Stomach smooth muscle (tissue), 2 donors: ENCODE measurements at regions not wholly inside any gene's neighbourhood (a gene's known extent, or its start where the extent isn't known, plus 50 kb on each side); places are given as distances from the start of the nearest gene placed in this dataset.

ENCODE experiments used
- H3K27ac ChIP-seq: one replicate; pipeline ENCODE4 v1.7.0; 2013; ENCODE audit warnings: mild to moderate bottlenecking, low read length, inconsistent platforms
- H3K27me3 ChIP-seq, 2 donors: one replicate each; pipeline ENCODE4 v1.7.0; 2013; ENCODE audit warnings: low read length in 2 of 2; ENCODE audit not compliant: insufficient read depth in 2 of 2, control insufficient read depth in 1 of 2
- H3K36me3 ChIP-seq, 2 donors: one replicate each; pipeline ENCODE4 v1.7.0; 2013; ENCODE audit warnings: low read length in 2 of 2; ENCODE audit not compliant: control insufficient read depth in 2 of 2, insufficient read depth in 2 of 2
- H3K4me1 ChIP-seq: one replicate; pipeline ENCODE4 v1.7.0; 2013; ENCODE audit warnings: low read length; ENCODE audit not compliant: control insufficient read depth, insufficient read depth
- H3K4me3 ChIP-seq, 2 donors: one replicate each; pipeline ENCODE4 v1.7.0; 2013; ENCODE audit warnings: low read length in 2 of 2
- H3K9ac ChIP-seq, 2 donors: one replicate each; pipeline ENCODE4 v1.7.0; 2013; ENCODE audit warnings: low read length in 2 of 2, mild to moderate bottlenecking in 1 of 2
- H3K9me3 ChIP-seq, 2 donors: one replicate each; pipeline ENCODE4 v1.7.0; 2013; ENCODE audit warnings: low read length in 2 of 2; ENCODE audit not compliant: control insufficient read depth in 2 of 2
- donor health status: healthy.
- donor health status: Pancreatic carcinoma.

DNA sequence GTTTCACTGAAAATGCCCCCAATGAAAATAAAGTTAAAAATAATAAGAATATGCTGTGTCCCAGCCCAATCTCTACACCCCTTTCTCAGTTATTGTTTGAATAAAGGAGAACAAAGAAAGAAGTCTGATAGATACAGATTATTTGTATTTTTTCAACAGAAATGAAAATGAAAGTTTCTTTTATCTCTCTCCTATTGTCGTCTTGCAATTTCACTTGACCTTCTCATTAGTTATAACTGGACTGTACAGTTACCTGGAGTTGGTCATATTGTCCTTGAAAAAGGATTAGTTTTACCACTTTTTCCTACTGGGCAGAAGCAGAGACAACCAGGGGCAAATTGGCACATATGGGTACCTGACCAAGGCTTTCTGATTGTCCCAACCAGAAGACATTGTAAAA is 440.0 kb downstream of the PDCD6IP start:
- H3K4me1 ChIP-seq, result no peaks in the 10 kb centered on the region
- no peak overlapping the region for H3K9ac ChIP-seq
- no peak overlapping the region for H3K4me3 ChIP-seq
- H3K9me3 ChIP-seq, result no peaks in the 10 kb centered on the region
- no peaks in the 10 kb centered on the region for H3K27me3 ChIP-seq
- no peak overlapping the region for H3K27ac ChIP-seq
- no peaks in the 10 kb centered on the region for H3K36me3 ChIP-seq

DNA sequence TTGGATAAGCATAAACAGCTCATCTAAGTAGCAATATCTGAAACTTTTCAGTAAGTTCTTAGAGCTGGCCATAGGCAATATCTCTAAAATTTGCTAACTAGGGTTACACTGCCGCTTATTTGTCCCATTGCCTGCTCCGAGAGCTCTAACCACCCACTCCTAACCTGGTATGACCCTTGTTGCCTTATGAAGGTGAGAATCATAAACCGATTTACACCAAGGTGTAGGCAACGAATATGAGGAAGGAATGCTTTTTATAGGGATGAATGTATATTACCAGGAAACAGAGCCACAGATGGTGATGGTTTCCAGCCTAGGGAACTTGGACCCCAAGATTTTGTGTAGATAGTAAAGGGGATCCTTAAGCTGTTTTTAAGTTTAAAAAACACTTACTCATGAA is 440.9 kb downstream of the PDCD6IP start:
- Histone ChIP-seq H3K9ac (no peak overlapping the region), H3K9me3 (no peaks in the 10 kb centered on the region), H3K4me3 (no peak overlapping the region), H3K4me1 (no peaks in the 10 kb centered on the region), H3K27ac (no peak overlapping the region), H3K36me3 (no peaks in the 10 kb centered on the region), H3K27me3 (no peaks in the 10 kb centered on the region)

DNA sequence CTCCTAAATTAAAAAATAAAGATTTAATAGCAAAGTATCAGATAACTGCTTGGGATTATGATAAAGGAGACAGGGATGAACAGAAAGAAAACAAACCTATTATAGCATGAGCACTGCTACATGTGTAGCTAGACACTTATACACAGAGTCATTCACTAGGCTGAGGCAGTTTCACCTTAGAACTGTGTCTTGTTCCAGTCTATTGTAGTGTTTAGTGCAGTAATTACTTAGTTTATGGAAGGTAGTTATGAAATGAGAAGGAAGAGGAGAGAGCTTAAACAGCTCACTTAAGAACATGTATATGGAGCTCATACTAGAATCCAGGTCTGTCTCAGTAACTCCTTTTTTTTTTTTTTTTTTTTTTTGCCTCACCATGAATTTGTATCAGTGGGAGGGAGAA is 441.4 kb downstream of the PDCD6IP start:
- H3K9me3 ChIP-seq, result no peaks in the 10 kb centered on the region
- no peak overlapping the region for H3K4me3 ChIP-seq
- no peaks in the 10 kb centered on the region for H3K4me1 ChIP-seq

DNA sequence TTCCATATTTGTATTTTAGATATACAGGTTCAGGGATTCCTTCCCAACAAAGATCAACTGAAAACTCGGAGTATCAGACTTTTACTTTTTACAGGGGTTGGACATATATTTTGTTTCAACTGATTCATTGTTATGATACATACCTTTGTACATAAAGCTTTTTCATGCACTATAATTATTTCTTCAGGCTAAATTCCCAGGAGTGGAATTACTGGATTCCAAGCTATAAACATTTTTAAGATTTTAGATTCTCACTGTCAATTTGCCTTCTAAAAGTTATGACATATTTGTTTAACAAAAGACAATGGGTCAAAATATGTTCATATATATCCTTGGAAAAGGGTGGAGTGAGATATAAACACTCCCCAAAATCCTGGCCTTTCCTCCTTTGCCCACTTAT is 449.0 kb downstream of the PDCD6IP start:
- Histone ChIP-seq H3K27me3 (no peaks in the 10 kb centered on the region), H3K9ac (no peak overlapping the region), H3K9me3 (no peaks in the 10 kb centered on the region), H3K4me1 (no peaks in the 10 kb centered on the region), H3K36me3 (no peaks in the 10 kb centered on the region), H3K27ac (no peak overlapping the region), H3K4me3 (no peak overlapping the region)

More for the DNA sequence above, 441.4 kb downstream of the PDCD6IP start:
- no peak overlapping the region for H3K9ac ChIP-seq
- no peaks in the 10 kb centered on the region for H3K27me3 ChIP-seq
- no peaks in the 10 kb centered on the region for H3K36me3 ChIP-seq
- no peak overlapping the region for H3K27ac ChIP-seq

DNA sequence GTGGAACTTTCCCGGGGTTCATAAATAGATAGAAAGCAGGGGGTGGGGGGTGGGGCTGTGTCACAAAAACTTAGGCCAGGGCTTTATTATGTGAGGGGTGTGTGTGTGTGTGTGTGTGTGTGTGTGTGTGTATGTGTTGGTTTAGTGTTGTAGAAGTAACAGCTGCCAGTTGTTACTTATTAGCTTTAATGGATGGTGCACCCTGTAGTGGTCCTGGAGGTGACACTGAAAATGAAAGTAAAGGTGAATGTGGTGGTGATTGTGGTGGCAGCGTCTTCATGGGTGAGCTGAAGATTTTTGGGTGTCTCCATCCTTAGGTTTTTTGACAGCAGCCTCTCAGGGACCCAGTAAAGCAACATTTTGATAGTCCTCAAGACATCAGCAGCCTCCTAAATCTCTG is 449.9 kb downstream of the PDCD6IP start:
- Histone ChIP-seq H3K4me1 (no peaks in the 10 kb centered on the region), H3K27me3 (no peaks in the 10 kb centered on the region), H3K4me3 (no peak overlapping the region), H3K36me3 (no peaks in the 10 kb centered on the region), H3K27ac (no peak overlapping the region), H3K9ac (no peak overlapping the region), H3K9me3 (no peaks in the 10 kb centered on the region)

DNA sequence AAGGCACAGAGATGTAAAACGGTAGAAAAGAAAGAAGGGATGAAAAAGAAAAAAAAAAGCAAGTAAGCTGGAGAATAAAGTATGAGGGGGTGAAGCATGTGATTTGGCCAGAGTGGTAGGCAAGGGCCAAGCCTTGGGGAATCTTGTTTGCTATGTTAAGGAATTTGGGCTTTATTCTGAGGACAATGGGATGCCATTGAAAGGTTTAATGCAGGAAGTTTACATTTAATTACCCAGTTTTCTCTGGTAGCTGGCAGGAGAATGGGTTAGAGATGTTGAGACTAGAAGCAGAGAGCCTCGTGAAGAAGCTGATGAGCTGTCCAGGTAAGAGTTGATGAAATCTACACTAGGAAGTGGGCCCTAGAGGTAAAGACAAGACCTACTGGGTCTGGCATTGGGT is 455.9 kb downstream of the PDCD6IP start:
- Histone ChIP-seq H3K4me1 (no peaks in the 10 kb centered on the region), H3K27ac (no peak overlapping the region), H3K9me3 (no peaks in the 10 kb centered on the region), H3K9ac (no peak overlapping the region), H3K36me3 (no peaks in the 10 kb centered on the region), H3K27me3 (no peaks in the 10 kb centered on the region), H3K4me3 (no peak overlapping the region)

DNA sequence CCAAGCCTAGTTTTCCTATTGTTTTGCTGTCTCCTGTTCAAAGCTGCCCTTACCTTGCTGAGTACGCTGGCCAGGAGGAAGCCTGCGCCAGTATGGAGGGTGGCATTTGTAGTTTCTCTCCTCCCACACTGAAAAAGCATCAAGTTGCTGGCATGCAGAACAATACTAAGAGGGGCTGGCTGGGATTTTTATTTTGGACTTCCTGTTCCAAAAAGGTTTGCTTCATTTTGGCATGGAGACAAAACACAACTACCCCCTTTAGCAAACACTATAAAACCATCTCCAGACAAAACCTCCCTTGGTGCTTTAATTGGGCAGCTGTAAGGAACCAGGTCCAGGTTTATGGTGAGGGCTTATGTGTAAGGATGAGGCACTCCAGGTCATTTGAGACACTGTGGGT is 457.6 kb downstream of the PDCD6IP start:
- Histone ChIP-seq H3K9ac (no peak overlapping the region), H3K4me3 (no peak overlapping the region), H3K27ac (no peak overlapping the region), H3K27me3 (no peaks in the 10 kb centered on the region), H3K9me3 (no peaks in the 10 kb centered on the region), H3K4me1 (no peaks in the 10 kb centered on the region), H3K36me3 (no peaks in the 10 kb centered on the region)

DNA sequence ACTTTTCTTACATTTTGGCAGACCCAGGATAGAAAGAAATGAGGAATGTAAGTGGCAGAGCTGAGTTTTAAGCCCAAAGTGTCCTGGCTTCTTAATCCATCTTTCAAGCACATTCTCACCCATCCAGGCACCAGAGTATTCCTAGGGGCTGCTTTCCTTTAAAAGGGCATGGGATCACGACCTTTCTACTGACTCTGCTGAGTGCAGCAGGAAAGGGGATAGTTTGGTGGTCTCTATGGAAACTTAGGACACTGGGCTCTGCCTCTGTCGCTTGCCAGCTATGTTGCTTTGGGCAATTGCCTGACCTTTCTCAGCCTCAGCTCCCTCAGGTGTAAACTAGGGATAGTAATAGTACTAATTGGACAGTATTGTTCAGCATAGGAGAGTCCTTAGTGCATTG is 458.4 kb downstream of the PDCD6IP start:
- H3K36me3 ChIP-seq, result no peaks in the 10 kb centered on the region
- no peaks in the 10 kb centered on the region for H3K27me3 ChIP-seq
- H3K4me1 ChIP-seq, result no peaks in the 10 kb centered on the region
- H3K27ac ChIP-seq, result no peak overlapping the region
- no peak overlapping the region for H3K9ac ChIP-seq
- H3K9me3 ChIP-seq, result no peaks in the 10 kb centered on the region
- H3K4me3 ChIP-seq, result no peak overlapping the region

DNA sequence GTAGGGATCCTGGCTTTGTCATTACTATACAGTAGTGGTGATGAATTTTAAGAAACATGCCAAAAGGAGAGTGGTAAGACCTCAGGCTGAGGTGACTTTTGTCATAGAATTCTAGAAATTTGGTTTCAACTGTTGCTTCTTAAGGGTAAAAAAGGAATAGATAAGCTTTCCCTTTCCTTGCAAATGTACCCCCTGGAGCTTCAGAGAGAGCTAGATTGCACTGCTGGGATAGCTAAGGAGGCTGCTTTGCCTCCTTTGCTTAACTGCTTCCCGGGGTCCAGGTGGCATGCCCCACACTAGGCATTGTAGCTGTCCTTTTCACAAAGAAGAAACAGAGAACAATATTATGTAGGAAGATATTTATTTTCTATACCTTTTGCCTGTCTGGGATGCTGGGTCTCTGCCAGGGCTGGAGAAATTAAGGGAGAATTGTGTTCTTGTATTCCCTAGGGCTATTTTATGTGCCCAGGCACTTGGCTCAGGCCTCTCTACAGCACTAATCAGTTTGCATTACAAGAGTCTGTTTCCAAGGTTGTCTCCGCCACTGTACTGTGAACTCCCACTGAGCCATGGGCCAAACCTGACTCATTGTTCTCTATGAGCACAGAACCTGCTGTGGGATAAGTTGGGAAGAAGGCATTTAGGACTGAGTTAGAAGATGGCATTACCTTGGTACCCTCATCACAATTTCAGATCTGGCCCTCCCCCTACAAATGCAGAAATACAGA is 460.0 kb downstream of the PDCD6IP start:
- H3K4me3 ChIP-seq, result no peak overlapping the region
- H3K36me3 ChIP-seq, result no peaks in the 10 kb centered on the region
- H3K4me1 ChIP-seq, result peaks cover 4% of the 10 kb centered on the region
- no peaks in the 10 kb centered on the region for H3K27me3 ChIP-seq
- no peaks in the 10 kb centered on the region for H3K9me3 ChIP-seq
- H3K27ac ChIP-seq, result no peak overlapping the region
- no peak overlapping the region for H3K9ac ChIP-seq

DNA sequence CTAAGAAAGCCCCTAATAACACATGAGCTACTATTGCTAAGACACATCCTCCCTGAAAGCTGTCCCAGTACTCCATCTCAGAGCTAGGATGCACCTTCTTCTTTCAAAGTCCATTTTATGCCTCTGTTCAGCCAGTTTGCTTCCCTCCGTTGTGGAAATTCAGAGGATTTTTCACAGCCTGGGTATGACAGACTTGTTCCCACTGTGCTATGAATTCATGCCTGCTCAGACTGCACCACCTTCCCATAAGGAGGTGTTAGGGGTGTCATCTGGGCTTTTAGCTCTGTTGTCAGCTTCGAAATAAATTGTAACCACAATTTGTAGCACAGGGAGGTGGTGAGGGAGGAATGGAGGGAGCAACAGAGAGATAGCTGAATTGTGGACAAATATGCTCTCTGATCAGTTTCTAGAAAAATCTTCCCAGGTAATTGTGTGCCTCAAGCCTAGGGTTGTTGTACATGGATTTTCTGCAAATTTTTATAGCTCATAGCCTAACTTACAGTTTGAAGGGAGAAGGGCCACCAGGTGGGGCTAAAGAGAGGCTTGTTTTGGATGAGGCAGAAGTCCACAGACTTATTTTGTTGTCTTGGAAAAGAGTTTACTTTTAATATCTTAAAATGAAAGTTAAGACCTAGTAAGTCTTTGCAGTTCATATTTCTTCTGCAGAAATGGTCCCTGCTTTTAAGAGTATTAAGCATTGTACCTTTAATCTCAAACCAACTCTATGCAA is 462.0 kb downstream of the PDCD6IP start:
- Histone ChIP-seq H3K27me3 (no peaks in the 10 kb centered on the region), H3K4me1 (peaks cover 4% of the 10 kb centered on the region), H3K9me3 (no peaks in the 10 kb centered on the region), H3K36me3 (no peaks in the 10 kb centered on the region), H3K27ac (no peak overlapping the region), H3K9ac (no peak overlapping the region), H3K4me3 (no peak overlapping the region)

DNA sequence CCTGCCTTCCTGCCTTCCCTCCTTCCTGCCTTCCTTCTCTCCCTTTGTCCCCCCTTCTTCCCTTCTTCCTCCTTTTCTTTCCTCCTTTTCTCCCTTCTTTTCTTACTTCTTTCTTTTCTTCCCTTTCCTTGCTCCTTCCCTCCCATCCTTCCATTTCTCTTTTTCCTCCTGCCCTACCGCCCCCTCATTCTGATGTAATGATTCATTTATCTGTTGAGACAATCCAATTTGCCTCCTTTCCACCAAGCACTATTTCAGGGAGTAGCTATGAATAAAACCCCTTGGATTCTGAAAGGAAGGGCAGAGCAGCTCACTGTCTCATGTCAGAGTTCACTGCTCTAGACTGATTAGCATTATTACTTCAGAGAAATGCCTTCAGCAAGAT is 462.6 kb downstream of the PDCD6IP start:
- H3K9me3 ChIP-seq, result no peaks in the 10 kb centered on the region
- H3K9ac ChIP-seq, result no peak overlapping the region
- no peak overlapping the region for H3K4me3 ChIP-seq
- no peak overlapping the region for H3K27ac ChIP-seq
- no peaks in the 10 kb centered on the region for H3K36me3 ChIP-seq
- peaks cover 4% of the 10 kb centered on the region for H3K4me1 ChIP-seq
- H3K27me3 ChIP-seq, result no peaks in the 10 kb centered on the region
